Neural cell (in vitro differentiated cells): ENCODE measurements at regions not wholly inside any gene's neighbourhood (a gene's known extent, or its start where the extent isn't known, plus 50 kb on each side); places are given as distances from the start of the nearest gene placed in this dataset.

ENCODE experiments used
- H2AFZ ChIP-seq: fragments of 200-600, 300-800 bp; sonication (generic), shearing (Covaris generic); 2 replicates; pipeline ENCODE4 v1.6.0; 2014; ENCODE audit warnings: low read depth, mild to moderate bottlenecking, antibody characterized with exemption, low read length, moderate library complexity
- H3F3A ChIP-seq: fragments of 200-600 bp; shearing (Covaris generic); 2 replicates; pipeline ENCODE4 v1.6.1; 2016; ENCODE audit warnings: mild to moderate bottlenecking, moderate library complexity, mixed read lengths, antibody characterized with exemption, low read length; ENCODE audit not compliant: insufficient read depth, poor library complexity, severe bottlenecking
- H3K27ac ChIP-seq: fragments of 200-600, 300-800 bp; sonication (generic), shearing (Covaris generic); 2 replicates; pipeline ENCODE4 v1.5.1; 2014; ENCODE audit warnings: mild to moderate bottlenecking, low read length, moderate library complexity
- H3K27me3 ChIP-seq: fragments of 300-800, 200-600 bp; sonication (generic), shearing (Covaris generic); 2 replicates; pipeline ENCODE4 v1.6.0; 2014; ENCODE audit warnings: mild to moderate bottlenecking, low read depth, low read length, moderate library complexity; ENCODE audit not compliant: insufficient read depth
- H3K36me3 ChIP-seq: fragments of 300-800, 200-600 bp; sonication (generic), shearing (Covaris generic); 2 replicates; pipeline ENCODE4 v1.5.1; 2014; ENCODE audit warnings: mild to moderate bottlenecking, antibody characterized with exemption, low read length, moderate library complexity; ENCODE audit not compliant: insufficient read depth
- H3K4me2 ChIP-seq: fragments of 300-800, 200-600 bp; sonication (generic), shearing (Covaris generic); 2 replicates; pipeline ENCODE4 v1.6.0; 2014; ENCODE audit warnings: mild to moderate bottlenecking, low read length
- H3K4me3 ChIP-seq: fragments of 300-800, 200-600 bp; sonication (generic), shearing (Covaris generic); 2 replicates; pipeline ENCODE4 v1.5.1; 2014; ENCODE audit warnings: mild to moderate bottlenecking, low read length, moderate library complexity
- H3K79me2 ChIP-seq: fragments of 200-600 bp; shearing (Covaris generic); replicated peaks from 2 replicates; pipeline ENCODE4 v1.6.0; 2014; ENCODE audit warnings: mild to moderate bottlenecking, low read length, moderate library complexity; ENCODE audit not compliant: insufficient read depth
- H3K9ac ChIP-seq: fragments of 300-800, 200-600 bp; sonication (generic), shearing (Covaris generic); 2 replicates; pipeline ENCODE4 v1.6.1; 2016; ENCODE audit warnings: mild to moderate bottlenecking, low read length, mixed read lengths
- H3K9me2 ChIP-seq: fragments of 200-600 bp; shearing (Covaris generic); 2 replicates; pipeline ENCODE4 v1.6.1; 2016; ENCODE audit warnings: mild to moderate bottlenecking, low read length, mixed read lengths; ENCODE audit not compliant: insufficient read depth
- H3K9me3 ChIP-seq: fragments of 200-600, 300-800 bp; sonication (generic), shearing (Covaris generic); 2 replicates; pipeline ENCODE4 v1.6.1; 2016; ENCODE audit warnings: mild to moderate bottlenecking, mixed run types, low read length, moderate library complexity, mixed read lengths
- H4K20me1 ChIP-seq: fragments of 200-600 bp; shearing (Covaris generic); 2 replicates; pipeline ENCODE4 v1.6.1; 2016; ENCODE audit warnings: mild to moderate bottlenecking, mixed run types; ENCODE audit not compliant: insufficient read depth
- CTCF ChIP-seq: fragments of 450-650 bp; IDR thresholded peaks from 2 replicates; pipeline ENCODE4 v1.5.1; 2014; ENCODE audit warnings: antibody characterized with exemption, mild to moderate bottlenecking, moderate library complexity; ENCODE audit not compliant: poor library complexity, severe bottlenecking
- EP300 ChIP-seq: fragments of 450-650 bp; conservative IDR thresholded peaks from 2 replicates; pipeline ENCODE4 v1.6.1; 2014; ENCODE audit warnings: antibody characterized with exemption, mild to moderate bottlenecking, moderate library complexity; ENCODE audit not compliant: poor library complexity, severe bottlenecking
- EZH2 ChIP-seq: fragments of 200-600, 300-800 bp; shearing (Covaris generic), sonication (generic); IDR thresholded peaks from 2 replicates; pipeline ENCODE4 v1.6.1; 2014; ENCODE audit warnings: antibody characterized with exemption, low read length, borderline replicate concordance, mild to moderate bottlenecking; ENCODE audit not compliant: insufficient read depth, poor library complexity, severe bottlenecking
- MXI1 ChIP-seq: fragments of 450-650 bp; conservative IDR thresholded peaks from 2 replicates; pipeline ENCODE4 v1.6.1; 2014; ENCODE audit warnings: antibody characterized with exemption, mild to moderate bottlenecking; ENCODE audit not compliant: poor library complexity, severe bottlenecking
- POLR2AphosphoS5 ChIP-seq: IDR thresholded peaks from 2 replicates; pipeline ENCODE4 v1.6.1; 2012
- RAD21 ChIP-seq: fragments of 450-650 bp; conservative IDR thresholded peaks from 2 replicates; pipeline ENCODE4 v1.6.1; 2014; ENCODE audit warnings: antibody characterized with exemption, mild to moderate bottlenecking, moderate library complexity
- REST ChIP-seq: IDR thresholded peaks from 2 replicates; pipeline ENCODE4 v1.6.1; 2012; ENCODE audit warnings: borderline replicate concordance
- SMC3 ChIP-seq: fragments of 450-650 bp; conservative IDR thresholded peaks from 2 replicates; pipeline ENCODE4 v1.6.1; 2014; ENCODE audit warnings: antibody characterized with exemption, mild to moderate bottlenecking, moderate library complexity; ENCODE audit not compliant: poor library complexity
- TAF1 ChIP-seq: IDR thresholded peaks from 2 replicates; pipeline ENCODE4 v1.6.1; 2012; ENCODE audit warnings: low read depth

- Histone ChIP-seq H3K79me2 (no peaks in the 10 kb centered on the region), H3K27ac (no peak overlapping the region), H3K9me3 (no peaks in the 10 kb centered on the region), H3K4me3 (no peak overlapping the region), H3K4me2 (no peak overlapping the region), H2AFZ (no peak overlapping the region), H3F3A (no peaks in the 10 kb centered on the region), H3K9me2 (no peaks in the 10 kb centered on the region), H4K20me1 (no peaks in the 10 kb centered on the region), H3K27me3 (no peaks in the 10 kb centered on the region), H3K9ac (no peak overlapping the region), H3K36me3 (no peaks in the 10 kb centered on the region)
- no peak for TF ChIP-seq EP300
- TF ChIP-seq MXI1: no peak
- TF ChIP-seq CTCF: no peak
- TF ChIP-seq SMC3: no peak
- TF ChIP-seq POLR2AphosphoS5: no peak
- TF ChIP-seq RAD21: no peak
- no peak for TF ChIP-seq TAF1
- no peak for TF ChIP-seq REST
- TF ChIP-seq EZH2: no peak
Observed at GRCh38 chr9:78562021-78562420, 265.1 kb downstream of the PSAT1 start.

GRCh38 chr9:78563269-78563668 is 266.3 kb downstream of the PSAT1 start:
- Histone ChIP-seq H3K9me2 (no peaks in the 10 kb centered on the region), H2AFZ (no peak overlapping the region), H3K4me2 (no peak overlapping the region)

More at GRCh38 chr9:78563269-78563668, 266.3 kb downstream of the PSAT1 start:
- Histone ChIP-seq H3K9me3 (no peaks in the 10 kb centered on the region), H3K9ac (no peak overlapping the region), H3K79me2 (no peaks in the 10 kb centered on the region), H4K20me1 (no peaks in the 10 kb centered on the region), H3K4me3 (no peak overlapping the region), H3F3A (no peaks in the 10 kb centered on the region), H3K27ac (no peak overlapping the region), H3K27me3 (no peaks in the 10 kb centered on the region), H3K36me3 (no peaks in the 10 kb centered on the region)
- no peak for TF ChIP-seq CTCF
- TF ChIP-seq MXI1: no peak
- no peak for TF ChIP-seq SMC3
- TF ChIP-seq TAF1: no peak
- no peak for TF ChIP-seq RAD21
- TF ChIP-seq EZH2: no peak
- no peak for TF ChIP-seq POLR2AphosphoS5
- TF ChIP-seq EP300: no peak
- TF ChIP-seq REST: no peak
